PC-9 (cell line): ENCODE measurements at regions not wholly inside any gene's neighbourhood (a gene's known extent, or its start where the extent isn't known, plus 50 kb on each side); places are given as distances from the start of the nearest gene placed in this dataset.

Experiments used
- BruUV-seq: library from RNA; stranded (reverse); fragments of 400-500 nt; replicated peaks from 2 replicates; lab custom pipeline; 2021; lab: Mats Ljungman, UMichigan
- CTCF ChIA-PET: fragments of 300-600 bp; sonication (Branson Sonifier 250); formaldehyde crosslinking; loops from one replicate; lab custom pipeline; 2022; ENCODE audit warnings: antibody characterized with exemption; lab: Charles Lee
- POLR2A ChIA-PET: fragments of 300-600 bp; sonication (Branson Sonifier 250); formaldehyde crosslinking; loops from one replicate; lab custom pipeline; 2022; ENCODE audit warnings: antibody characterized with exemption; ENCODE audit not compliant: unreplicated experiment; lab: Charles Lee
- DNase-seq, 2 experiments: peaks; one replicate each; pipeline versions ENCODE4 v3.0.0 to v3.0.0-alpha.2; 2015 to 2022; ENCODE audit warnings: mixed read lengths in 1 of 2
- H2AFZ ChIP-seq: fragments of 200-600 bp; sonication (generic); 2 replicates; pipeline ENCODE4 v1.8.1; 2017; ENCODE audit warnings: antibody characterized with exemption
- H3F3A ChIP-seq: fragments of 200-600 bp; sonication (generic); 2 replicates; pipeline ENCODE4 v1.8.1; 2017; ENCODE audit warnings: antibody characterized with exemption, mild to moderate bottlenecking, low read depth; ENCODE audit not compliant: insufficient read depth
- H3K27ac ChIP-seq: fragments of 200-600 bp; sonication (generic); 2 replicates; pipeline ENCODE4 v1.6.1; 2016; ENCODE audit warnings: mixed run types
- H3K27me3 ChIP-seq: fragments of 200-600 bp; sonication (generic); 2 replicates; pipeline ENCODE4 v1.6.1; 2016; ENCODE audit warnings: low read depth, mixed run types; ENCODE audit not compliant: insufficient read depth
- H3K36me3 ChIP-seq: fragments of 200-600 bp; sonication (generic); 2 replicates; pipeline ENCODE4 v1.6.1; 2016; ENCODE audit warnings: low read depth, mixed run types
- H3K4me1 ChIP-seq: fragments of 200-600 bp; sonication (generic); replicated peaks from 2 replicates; pipeline ENCODE4 v1.6.1; 2016; ENCODE audit warnings: mixed run types; ENCODE audit not compliant: insufficient read depth
- H3K4me2 ChIP-seq: fragments of 200-600 bp; sonication (generic); 2 replicates; pipeline ENCODE4 v1.6.1; 2017; ENCODE audit warnings: mixed run types
- H3K4me3 ChIP-seq: fragments of 200-600 bp; sonication (generic); 2 replicates; pipeline ENCODE4 v1.6.1; 2016; ENCODE audit warnings: mixed run types
- H3K79me2 ChIP-seq: fragments of 200-600 bp; sonication (generic); 2 replicates; pipeline ENCODE4 v1.6.1; 2017; ENCODE audit warnings: low read depth, mixed run types
- H3K9me2 ChIP-seq: fragments of 200-600 bp; sonication (generic); 2 replicates; pipeline ENCODE4 v1.8.1; 2017; ENCODE audit warnings: mild to moderate bottlenecking; ENCODE audit not compliant: insufficient read depth
- H3K9me3 ChIP-seq: fragments of 200-600 bp; sonication (generic); 2 replicates; pipeline ENCODE4 v1.8.1; 2016; ENCODE audit warnings: low read depth; ENCODE audit not compliant: insufficient read depth
- H4K20me1 ChIP-seq: fragments of 200-600 bp; sonication (generic); 2 replicates; pipeline ENCODE4 v1.8.1; 2017; ENCODE audit not compliant: insufficient read depth
- CTCF ChIP-seq: fragments of 200-600 bp; sonication (generic); conservative IDR thresholded peaks from 2 replicates; pipeline ENCODE4 v1.6.1; 2017; ENCODE audit warnings: mixed run types, antibody characterized with exemption, mild to moderate bottlenecking, moderate library complexity
- EZH2 ChIP-seq: fragments of 200-600 bp; sonication (generic); IDR thresholded peaks from 2 replicates; pipeline ENCODE4 v1.8.0; 2017; ENCODE audit warnings: antibody characterized with exemption, low read depth
- intact Hi-C: fragments of 100-400 bp; cut with micrococcal nuclease; formaldehyde crosslinking; loops from one replicate; pipeline ENCODE4 v1.10.0; 2022; ENCODE audit not compliant: unreplicated experiment

DNA sequence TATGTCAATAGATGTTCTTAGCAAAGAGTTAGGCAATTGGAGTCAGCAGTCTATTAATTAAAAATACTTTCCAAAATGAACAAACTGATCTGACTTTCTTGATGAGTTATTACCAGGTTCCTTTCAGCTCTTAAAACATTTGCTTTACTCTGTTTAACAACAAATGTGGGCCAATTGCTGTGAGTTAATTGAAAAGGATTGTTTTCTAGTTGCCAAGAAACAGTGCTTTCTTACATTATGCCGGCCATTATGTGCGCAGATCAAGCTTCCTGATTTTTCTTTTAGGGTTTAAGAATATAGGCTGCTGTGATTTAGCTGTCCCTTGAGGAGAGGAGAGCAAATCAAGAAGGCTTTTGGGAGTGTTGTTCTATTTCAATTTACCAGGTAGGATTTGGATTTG lies 50.5 kb upstream of the ITPRID2 start:
- Histone ChIP-seq H3K4me3 (no peak overlapping the region), H3K4me2 (no peak overlapping the region), H3K27me3 (no peaks in the 10 kb centered on the region), H3K79me2 (no peaks in the 10 kb centered on the region), H3K9me3 (0 out of 2 replicates have a peak, but pooled peaks cover 4% of the 10 kb centered on the region), H3K9me2 (no peaks in the 10 kb centered on the region; the same call in 1 of the 2 replicates), H2AFZ (no peak overlapping the region), H3K36me3 (no peaks in the 10 kb centered on the region), H3K4me1 (no peaks in the 10 kb centered on the region), H3F3A (no peaks in the 10 kb centered on the region), H4K20me1 (no peaks in the 10 kb centered on the region), H3K27ac (no peak overlapping the region)
- DNase-seq: no peak
- intact Hi-C loops: no loop called here
- POLR2A ChIA-PET: interaction anchor here (0.5 kb wide), 1 partner anchor 255 kb away, joined by 3 read pairs; no protein-coding TSS in a partner anchor
- TF ChIP-seq CTCF (no peak), EZH2 (no peak)
- CTCF ChIA-PET: no interaction called here
- BruUV-seq: no TSS peak
